ENCODE measurements at regions not wholly inside any gene's neighbourhood (a gene's known extent, or its start where the extent isn't known, plus 50 kb on each side); places are given as distances from the start of the nearest gene placed in this dataset.

GRCh38 chr4:154973244-154974035 lies 192.4 kb downstream of the RBM46 start:
- TF ChIP-seq CTCF (IDR thresholded peaks at IDR 0.05; ENCODE audit: insufficient read depth, low read length) (no peak), SPI1 (IDR thresholded peaks at IDR 0.05; ENCODE audit: borderline replicate concordance, low read depth) (no peak), POLR2AphosphoS5 (IDR thresholded peaks at IDR 0.05; ENCODE audit: low read depth) (no peak)
